ENCODE measurements at regions not wholly inside any gene's neighbourhood (a gene's known extent, or its start where the extent isn't known, plus 50 kb on each side); places are given as distances from the start of the nearest gene placed in this dataset.

DNA sequence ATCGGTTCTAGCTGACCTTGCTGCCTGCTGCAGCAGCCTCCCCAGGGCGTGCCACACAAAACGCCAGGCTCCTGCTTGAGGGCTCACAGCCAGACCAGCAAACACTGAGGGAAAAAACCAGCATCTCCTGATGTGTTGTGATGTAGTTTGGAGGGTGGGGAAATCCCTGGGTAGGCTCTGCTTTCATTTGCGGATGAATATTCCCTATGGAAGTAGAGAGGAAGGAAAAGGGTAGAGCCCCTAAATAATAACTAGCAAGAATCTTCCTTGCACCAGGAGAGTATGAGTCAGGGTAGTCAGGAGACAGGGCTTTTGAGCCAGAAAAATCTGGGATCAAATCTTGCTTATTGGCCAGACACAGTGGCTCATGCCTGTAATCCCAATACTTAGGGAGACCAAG, 545.3 kb downstream of the RFC3 start:
- TF ChIP-seq, protein P1, sequence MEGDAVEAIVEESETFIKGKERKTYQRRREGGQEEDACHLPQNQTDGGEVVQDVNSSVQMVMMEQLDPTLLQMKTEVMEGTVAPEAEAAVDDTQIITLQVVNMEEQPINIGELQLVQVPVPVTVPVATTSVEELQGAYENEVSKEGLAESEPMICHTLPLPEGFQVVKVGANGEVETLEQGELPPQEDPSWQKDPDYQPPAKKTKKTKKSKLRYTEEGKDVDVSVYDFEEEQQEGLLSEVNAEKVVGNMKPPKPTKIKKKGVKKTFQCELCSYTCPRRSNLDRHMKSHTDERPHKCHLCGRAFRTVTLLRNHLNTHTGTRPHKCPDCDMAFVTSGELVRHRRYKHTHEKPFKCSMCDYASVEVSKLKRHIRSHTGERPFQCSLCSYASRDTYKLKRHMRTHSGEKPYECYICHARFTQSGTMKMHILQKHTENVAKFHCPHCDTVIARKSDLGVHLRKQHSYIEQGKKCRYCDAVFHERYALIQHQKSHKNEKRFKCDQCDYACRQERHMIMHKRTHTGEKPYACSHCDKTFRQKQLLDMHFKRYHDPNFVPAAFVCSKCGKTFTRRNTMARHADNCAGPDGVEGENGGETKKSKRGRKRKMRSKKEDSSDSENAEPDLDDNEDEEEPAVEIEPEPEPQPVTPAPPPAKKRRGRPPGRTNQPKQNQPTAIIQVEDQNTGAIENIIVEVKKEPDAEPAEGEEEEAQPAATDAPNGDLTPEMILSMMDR (IDR thresholded peaks at IDR 0.05) = no peak
- no peak for TF ChIP-seq EZH2 (IDR thresholded peaks at IDR 0.05; ENCODE audit: borderline replicate concordance, insufficient read depth, low read depth, low read length, poor library complexity, severe bottlenecking)
